Astrocyte (in vitro differentiated cells and primary cell): ENCODE measurements at regions not wholly inside any gene's neighbourhood (a gene's known extent, or its start where the extent isn't known, plus 50 kb on each side); places are given as distances from the start of the nearest gene placed in this dataset.

Experiments used
- DNase-seq: peaks from one replicate; pipeline ENCODE4 v3.0.0-alpha.2; 2010; ENCODE audit warnings: low read depth
- FAIRE-seq: peaks from 2 replicates; lab custom pipeline; 2011; peaks lifted over from hg19 to GRCh38; lab: Jason Lieb, UNC
- H2AFZ ChIP-seq: 2 replicates; pipeline ENCODE4 v1.6.0; 2012; ENCODE audit warnings: low read depth, low read length, inconsistent platforms
- H3K27ac ChIP-seq: 2 replicates; pipeline ENCODE4 v1.5.1; 2011; ENCODE audit warnings: low read depth, low read length, inconsistent platforms
- H3K27me3 ChIP-seq: 2 replicates; pipeline ENCODE4 v1.6.0; 2011; ENCODE audit warnings: low read length, inconsistent platforms; ENCODE audit not compliant: insufficient read depth
- H3K36me3 ChIP-seq: 2 replicates; pipeline ENCODE4 v1.5.1; 2011; ENCODE audit warnings: low read length, inconsistent platforms; ENCODE audit not compliant: insufficient read depth
- H3K4me1 ChIP-seq: 2 replicates; pipeline ENCODE4 v1.5.1; 2011; ENCODE audit warnings: low read length, inconsistent platforms; ENCODE audit not compliant: insufficient read depth
- H3K4me2 ChIP-seq: 2 replicates; pipeline ENCODE4 v1.6.0; 2012; ENCODE audit warnings: low read length, inconsistent platforms
- H3K4me3 ChIP-seq: 2 replicates; pipeline ENCODE4 v1.5.1; 2011; ENCODE audit warnings: low read depth, mild to moderate bottlenecking, low read length, inconsistent platforms; ENCODE audit not compliant: insufficient read depth
- H3K79me2 ChIP-seq: 2 replicates; pipeline ENCODE4 v1.6.0; 2012; ENCODE audit warnings: mild to moderate bottlenecking, low read length, inconsistent platforms; ENCODE audit not compliant: insufficient read depth
- H3K9ac ChIP-seq: 2 replicates; pipeline ENCODE4 v1.6.0; 2012; ENCODE audit warnings: mild to moderate bottlenecking, low read length, inconsistent platforms
- H3K9me3 ChIP-seq: 2 replicates; pipeline ENCODE4 v1.5.1; 2012; ENCODE audit warnings: low read depth, mild to moderate bottlenecking, low read length, inconsistent platforms; ENCODE audit not compliant: insufficient read depth
- H4K20me1 ChIP-seq: 2 replicates; pipeline ENCODE4 v1.6.0; 2012; ENCODE audit warnings: low read length, inconsistent platforms; ENCODE audit not compliant: insufficient read depth
- H3K27ac Mint-ChIP-seq: one replicate; pipeline ENCODE4 v1.8.0; 2021; ENCODE audit warnings: mild to moderate bottlenecking, mixed read lengths; ENCODE audit not compliant: unreplicated experiment
- H3K27me3 Mint-ChIP-seq: one replicate; pipeline ENCODE4 v1.8.0; 2021; ENCODE audit warnings: low read depth, mixed read lengths; ENCODE audit not compliant: unreplicated experiment
- H3K36me3 Mint-ChIP-seq: one replicate; pipeline ENCODE4 v1.8.0; 2021; ENCODE audit warnings: low read depth, mixed read lengths; ENCODE audit not compliant: unreplicated experiment
- H3K4me1 Mint-ChIP-seq: one replicate; pipeline ENCODE4 v1.8.0; 2021; ENCODE audit warnings: low read depth, mixed read lengths; ENCODE audit not compliant: unreplicated experiment
- H3K4me3 Mint-ChIP-seq: one replicate; pipeline ENCODE4 v1.8.0; 2021; ENCODE audit warnings: mild to moderate bottlenecking, moderate library complexity, mixed read lengths; ENCODE audit not compliant: unreplicated experiment
- H3K9me3 Mint-ChIP-seq: one replicate; pipeline ENCODE4 v1.8.0; 2021; ENCODE audit warnings: mild to moderate bottlenecking, mixed read lengths; ENCODE audit not compliant: unreplicated experiment
- EZH2 ChIP-seq: IDR thresholded peaks from 2 replicates; pipeline ENCODE4 v1.6.1; 2012; ENCODE audit warnings: mild to moderate bottlenecking, low read length, inconsistent platforms; ENCODE audit not compliant: insufficient read depth
- TF ChIP-seq, protein P1 (sequence below): IDR thresholded peaks from 2 replicates; pipeline ENCODE4 v1.5.1; 2011; ENCODE audit warnings: low read depth, mild to moderate bottlenecking, inconsistent platforms, low read length, moderate library complexity; ENCODE audit not compliant: insufficient read depth

DNA sequence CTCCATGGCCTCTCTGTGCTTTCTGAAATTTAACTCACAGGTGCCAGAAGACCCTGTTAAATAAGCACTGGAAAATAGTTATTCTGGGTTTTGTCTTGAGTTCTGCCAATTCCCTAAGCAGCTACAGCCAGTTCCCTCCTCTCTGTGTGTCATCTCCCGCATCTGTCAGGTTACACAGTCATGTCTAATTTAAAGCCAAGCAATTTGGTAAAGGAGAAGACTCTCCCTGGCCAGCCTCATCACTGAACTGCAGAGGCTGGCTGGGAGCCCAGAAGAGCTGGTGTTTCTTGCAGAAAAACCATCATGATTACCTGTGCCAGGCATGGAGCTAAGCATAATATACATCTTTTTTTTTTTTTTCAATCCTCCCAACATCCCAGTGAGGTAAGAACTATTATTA lies 141.3 kb upstream of the ZNF366 start:
- Histone ChIP-seq H3K4me2 (no peak overlapping the region), H3K4me3 (no peak overlapping the region), H3K9me3 (no peaks in the 10 kb centered on the region), H3K27ac (no peak overlapping the region), H3K4me1 (peaks cover 14% of the 10 kb centered on the region), H3K9ac (no peak overlapping the region), H4K20me1 (no peaks in the 10 kb centered on the region), H3K27me3 (no peaks in the 10 kb centered on the region), H3K36me3 (no peaks in the 10 kb centered on the region), H2AFZ (no peak overlapping the region), H3K79me2 (no peaks in the 10 kb centered on the region)
- no peak for FAIRE-seq
- no peak for DNase-seq
- no peak for TF ChIP-seq EZH2
- TF ChIP-seq, protein P1, sequence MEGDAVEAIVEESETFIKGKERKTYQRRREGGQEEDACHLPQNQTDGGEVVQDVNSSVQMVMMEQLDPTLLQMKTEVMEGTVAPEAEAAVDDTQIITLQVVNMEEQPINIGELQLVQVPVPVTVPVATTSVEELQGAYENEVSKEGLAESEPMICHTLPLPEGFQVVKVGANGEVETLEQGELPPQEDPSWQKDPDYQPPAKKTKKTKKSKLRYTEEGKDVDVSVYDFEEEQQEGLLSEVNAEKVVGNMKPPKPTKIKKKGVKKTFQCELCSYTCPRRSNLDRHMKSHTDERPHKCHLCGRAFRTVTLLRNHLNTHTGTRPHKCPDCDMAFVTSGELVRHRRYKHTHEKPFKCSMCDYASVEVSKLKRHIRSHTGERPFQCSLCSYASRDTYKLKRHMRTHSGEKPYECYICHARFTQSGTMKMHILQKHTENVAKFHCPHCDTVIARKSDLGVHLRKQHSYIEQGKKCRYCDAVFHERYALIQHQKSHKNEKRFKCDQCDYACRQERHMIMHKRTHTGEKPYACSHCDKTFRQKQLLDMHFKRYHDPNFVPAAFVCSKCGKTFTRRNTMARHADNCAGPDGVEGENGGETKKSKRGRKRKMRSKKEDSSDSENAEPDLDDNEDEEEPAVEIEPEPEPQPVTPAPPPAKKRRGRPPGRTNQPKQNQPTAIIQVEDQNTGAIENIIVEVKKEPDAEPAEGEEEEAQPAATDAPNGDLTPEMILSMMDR = no peak
- no peaks in the 10 kb centered on the region for H3K36me3 Mint-ChIP-seq
- peaks cover 6% of the 10 kb centered on the region for H3K27me3 Mint-ChIP-seq
- peak overlapping the region; percentile 58 for H3K27ac Mint-ChIP-seq
- H3K4me1 Mint-ChIP-seq = peaks cover 27% of the 10 kb centered on the region
- no peak overlapping the region for H3K4me3 Mint-ChIP-seq
- H3K9me3 Mint-ChIP-seq = no peaks in the 10 kb centered on the region

DNA sequence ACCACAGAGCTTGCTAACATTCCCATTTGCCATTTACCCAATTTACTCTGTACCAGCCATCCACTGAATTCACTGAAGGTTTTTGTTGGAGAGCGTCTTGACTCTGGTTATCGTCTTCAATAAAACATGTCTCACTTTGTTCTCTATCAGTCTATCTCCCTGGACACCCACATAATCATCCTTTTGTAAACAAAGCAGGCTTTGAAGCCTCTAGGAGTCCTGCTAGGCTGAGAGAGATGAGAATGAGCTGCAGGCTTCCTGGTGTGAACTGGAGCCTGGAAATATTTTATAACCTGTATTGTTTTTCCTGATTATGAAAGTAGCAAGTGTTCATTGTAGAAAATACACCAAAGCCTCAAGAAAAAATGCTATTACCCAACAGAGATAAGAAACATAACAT lies 140.6 kb upstream of the ZNF366 start:
- H3K27ac Mint-ChIP-seq = no peak overlapping the region
- H3K4me3 Mint-ChIP-seq = no peak overlapping the region
- peaks cover 24% of the 10 kb centered on the region for H3K4me1 Mint-ChIP-seq
- H3K27me3 ChIP-seq = no peaks in the 10 kb centered on the region
- no peaks in the 10 kb centered on the region for H3K9me3 ChIP-seq
- H3K9me3 Mint-ChIP-seq = no peaks in the 10 kb centered on the region
- H3K27me3 Mint-ChIP-seq = peaks cover 10% of the 10 kb centered on the region
- no peak for TF ChIP-seq EZH2
- TF ChIP-seq, protein P1 = no peak
- no peak overlapping the region for H3K27ac ChIP-seq
- H3K79me2 ChIP-seq = no peaks in the 10 kb centered on the region
- H3K4me1 ChIP-seq = peaks cover 14% of the 10 kb centered on the region
- H2AFZ ChIP-seq = no peak overlapping the region
- H3K4me3 ChIP-seq = no peak overlapping the region
- FAIRE-seq (no peak), DNase-seq (no peak)
- no peaks in the 10 kb centered on the region for H3K36me3 Mint-ChIP-seq
- no peaks in the 10 kb centered on the region for H3K36me3 ChIP-seq
- no peaks in the 10 kb centered on the region for H4K20me1 ChIP-seq
- no peak overlapping the region for H3K9ac ChIP-seq
- H3K4me2 ChIP-seq = no peak overlapping the region

DNA sequence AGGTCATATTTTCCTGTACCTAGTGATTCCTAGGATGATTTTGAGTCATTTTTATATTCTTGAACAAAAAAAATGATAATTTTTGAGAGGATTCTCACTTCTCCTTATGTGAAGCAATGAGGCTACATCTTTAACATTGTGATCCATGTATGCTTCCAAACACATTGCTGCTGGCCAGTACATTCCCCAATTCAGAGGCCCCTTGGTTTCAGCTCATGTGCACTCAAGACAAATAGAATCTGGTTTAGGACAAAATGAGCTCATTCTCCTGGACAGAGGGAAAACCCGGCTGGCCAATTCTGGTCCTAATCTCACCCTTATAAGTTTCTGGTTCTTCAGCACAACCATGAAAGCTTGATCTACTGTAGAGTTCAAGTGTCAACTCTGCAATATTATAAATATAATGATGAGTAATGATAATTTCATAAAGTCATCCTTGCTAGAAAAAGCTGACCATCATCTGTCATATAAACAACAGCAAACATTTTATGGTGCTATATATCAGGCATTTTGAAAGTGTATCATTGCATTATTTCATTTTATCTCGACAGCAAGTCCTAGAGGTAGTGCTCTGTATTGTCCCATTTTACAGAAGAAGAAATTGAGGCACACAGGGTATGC lies 139.1 kb upstream of the ZNF366 start:
- Mint-ChIP-seq H3K27ac (no peak overlapping the region), H3K36me3 (no peaks in the 10 kb centered on the region), H3K27me3 (peaks cover 10% of the 10 kb centered on the region), H3K4me1 (peaks cover 18% of the 10 kb centered on the region), H3K9me3 (no peaks in the 10 kb centered on the region), H3K4me3 (no peak overlapping the region)
- Histone ChIP-seq H3K27ac (no peak overlapping the region), H3K4me3 (no peak overlapping the region), H3K9me3 (no peaks in the 10 kb centered on the region), H3K27me3 (no peaks in the 10 kb centered on the region), H3K4me1 (peaks cover 9% of the 10 kb centered on the region), H2AFZ (no peak overlapping the region), H3K4me2 (no peak overlapping the region), H4K20me1 (no peaks in the 10 kb centered on the region), H3K79me2 (no peaks in the 10 kb centered on the region), H3K9ac (no peak overlapping the region), H3K36me3 (no peaks in the 10 kb centered on the region)
- no peak for TF ChIP-seq EZH2
- TF ChIP-seq, protein P1 = no peak
- DNase-seq = no peak
- FAIRE-seq = no peak
